Neural cell (in vitro differentiated cells): ENCODE measurements at regions not wholly inside any gene's neighbourhood (a gene's known extent, or its start where the extent isn't known, plus 50 kb on each side); places are given as distances from the start of the nearest gene placed in this dataset.

ENCODE experiments used
- EP300 ChIP-seq: fragments of 450-650 bp; conservative IDR thresholded peaks from 2 replicates; pipeline ENCODE4 v1.6.1; 2014; ENCODE audit warnings: antibody characterized with exemption, mild to moderate bottlenecking, moderate library complexity; ENCODE audit not compliant: poor library complexity, severe bottlenecking
- EZH2 ChIP-seq: fragments of 200-600, 300-800 bp; shearing (Covaris generic), sonication (generic); IDR thresholded peaks from 2 replicates; pipeline ENCODE4 v1.6.1; 2014; ENCODE audit warnings: antibody characterized with exemption, low read length, borderline replicate concordance, mild to moderate bottlenecking; ENCODE audit not compliant: insufficient read depth, poor library complexity, severe bottlenecking
- TF ChIP-seq, protein P1 (sequence below): fragments of 450-650 bp; IDR thresholded peaks from 2 replicates; pipeline ENCODE4 v1.5.1; 2014; ENCODE audit warnings: antibody characterized with exemption, mild to moderate bottlenecking, moderate library complexity; ENCODE audit not compliant: poor library complexity, severe bottlenecking
- TF ChIP-seq, protein P2 (sequence below): IDR thresholded peaks from 2 replicates; pipeline ENCODE4 v1.6.1; 2012; ENCODE audit warnings: borderline replicate concordance

DNA sequence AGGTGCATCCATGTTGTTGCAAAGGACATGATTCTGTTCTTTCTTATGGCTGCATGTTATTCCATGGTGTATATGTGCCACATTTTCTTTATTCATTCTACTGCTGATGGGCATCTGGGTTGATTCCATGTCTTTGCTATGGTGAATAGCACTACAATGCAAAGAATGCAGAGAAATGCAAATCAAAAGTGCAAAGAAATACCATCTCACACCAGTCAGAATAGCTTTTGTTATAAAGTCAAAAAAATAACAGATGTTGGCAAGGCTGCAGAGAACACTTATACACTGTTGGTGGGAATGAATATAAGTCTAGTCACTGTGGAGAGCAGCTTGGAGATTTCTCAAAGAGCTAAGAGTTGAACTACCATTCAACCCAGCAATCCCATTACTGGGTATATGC, 99.2 kb downstream of the DHRS2 start:
- TF ChIP-seq, protein P1, sequence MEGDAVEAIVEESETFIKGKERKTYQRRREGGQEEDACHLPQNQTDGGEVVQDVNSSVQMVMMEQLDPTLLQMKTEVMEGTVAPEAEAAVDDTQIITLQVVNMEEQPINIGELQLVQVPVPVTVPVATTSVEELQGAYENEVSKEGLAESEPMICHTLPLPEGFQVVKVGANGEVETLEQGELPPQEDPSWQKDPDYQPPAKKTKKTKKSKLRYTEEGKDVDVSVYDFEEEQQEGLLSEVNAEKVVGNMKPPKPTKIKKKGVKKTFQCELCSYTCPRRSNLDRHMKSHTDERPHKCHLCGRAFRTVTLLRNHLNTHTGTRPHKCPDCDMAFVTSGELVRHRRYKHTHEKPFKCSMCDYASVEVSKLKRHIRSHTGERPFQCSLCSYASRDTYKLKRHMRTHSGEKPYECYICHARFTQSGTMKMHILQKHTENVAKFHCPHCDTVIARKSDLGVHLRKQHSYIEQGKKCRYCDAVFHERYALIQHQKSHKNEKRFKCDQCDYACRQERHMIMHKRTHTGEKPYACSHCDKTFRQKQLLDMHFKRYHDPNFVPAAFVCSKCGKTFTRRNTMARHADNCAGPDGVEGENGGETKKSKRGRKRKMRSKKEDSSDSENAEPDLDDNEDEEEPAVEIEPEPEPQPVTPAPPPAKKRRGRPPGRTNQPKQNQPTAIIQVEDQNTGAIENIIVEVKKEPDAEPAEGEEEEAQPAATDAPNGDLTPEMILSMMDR: no peak
- TF ChIP-seq EZH2 (no peak), EP300 (no peak)
- TF ChIP-seq, protein P2, sequence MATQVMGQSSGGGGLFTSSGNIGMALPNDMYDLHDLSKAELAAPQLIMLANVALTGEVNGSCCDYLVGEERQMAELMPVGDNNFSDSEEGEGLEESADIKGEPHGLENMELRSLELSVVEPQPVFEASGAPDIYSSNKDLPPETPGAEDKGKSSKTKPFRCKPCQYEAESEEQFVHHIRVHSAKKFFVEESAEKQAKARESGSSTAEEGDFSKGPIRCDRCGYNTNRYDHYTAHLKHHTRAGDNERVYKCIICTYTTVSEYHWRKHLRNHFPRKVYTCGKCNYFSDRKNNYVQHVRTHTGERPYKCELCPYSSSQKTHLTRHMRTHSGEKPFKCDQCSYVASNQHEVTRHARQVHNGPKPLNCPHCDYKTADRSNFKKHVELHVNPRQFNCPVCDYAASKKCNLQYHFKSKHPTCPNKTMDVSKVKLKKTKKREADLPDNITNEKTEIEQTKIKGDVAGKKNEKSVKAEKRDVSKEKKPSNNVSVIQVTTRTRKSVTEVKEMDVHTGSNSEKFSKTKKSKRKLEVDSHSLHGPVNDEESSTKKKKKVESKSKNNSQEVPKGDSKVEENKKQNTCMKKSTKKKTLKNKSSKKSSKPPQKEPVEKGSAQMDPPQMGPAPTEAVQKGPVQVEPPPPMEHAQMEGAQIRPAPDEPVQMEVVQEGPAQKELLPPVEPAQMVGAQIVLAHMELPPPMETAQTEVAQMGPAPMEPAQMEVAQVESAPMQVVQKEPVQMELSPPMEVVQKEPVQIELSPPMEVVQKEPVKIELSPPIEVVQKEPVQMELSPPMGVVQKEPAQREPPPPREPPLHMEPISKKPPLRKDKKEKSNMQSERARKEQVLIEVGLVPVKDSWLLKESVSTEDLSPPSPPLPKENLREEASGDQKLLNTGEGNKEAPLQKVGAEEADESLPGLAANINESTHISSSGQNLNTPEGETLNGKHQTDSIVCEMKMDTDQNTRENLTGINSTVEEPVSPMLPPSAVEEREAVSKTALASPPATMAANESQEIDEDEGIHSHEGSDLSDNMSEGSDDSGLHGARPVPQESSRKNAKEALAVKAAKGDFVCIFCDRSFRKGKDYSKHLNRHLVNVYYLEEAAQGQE: no peak
